Activated B cell treated with CpG ODN at 0.5 μM for 24 hours (primary cell): ENCODE measurements at regions not wholly inside any gene's neighbourhood (a gene's known extent, or its start where the extent isn't known, plus 50 kb on each side); places are given as distances from the start of the nearest gene placed in this dataset.

Source experiments
- ATAC-seq: fragments of 200-7000 bp; cut with Tn5 transposase; one replicate; pipeline ENCODE4 v1.10.0; 2021; ENCODE audit warnings: low read depth, mild to moderate bottlenecking, moderate library complexity
- CTCF ChIA-PET: fragments of 350-600 bp; sonication (Branson Sonifier 250); formaldehyde crosslinking; loops from one replicate; lab custom pipeline; 2021; ENCODE audit warnings: antibody characterized with exemption; lab: Charles Lee
- POLR2A ChIA-PET: fragments of 350-600 bp; sonication (Branson Sonifier 250); formaldehyde crosslinking; loops from one replicate; lab custom pipeline; 2021; ENCODE audit warnings: antibody characterized with exemption; lab: Charles Lee
- DNase-seq: peaks from one replicate; pipeline ENCODE4 v3.0.0; 2022
- H3K27ac Mint-ChIP-seq: one replicate; pipeline ENCODE4 v1.8.0; 2020; ENCODE audit warnings: mixed read lengths
- H3K27me3 Mint-ChIP-seq: one replicate; pipeline ENCODE4 v1.8.0; 2021; ENCODE audit warnings: mixed read lengths
- H3K36me3 Mint-ChIP-seq: one replicate; pipeline ENCODE4 v1.8.0; 2021; ENCODE audit warnings: low read depth, mixed read lengths
- H3K4me1 Mint-ChIP-seq: one replicate; pipeline ENCODE4 v1.8.0; 2021; ENCODE audit warnings: mixed read lengths
- H3K4me3 Mint-ChIP-seq: one replicate; pipeline ENCODE4 v1.8.0; 2020; ENCODE audit warnings: mild to moderate bottlenecking, mixed read lengths
- H3K9me3 Mint-ChIP-seq: one replicate; pipeline ENCODE4 v1.8.0; 2020; ENCODE audit warnings: mixed read lengths
- CTCF ChIP-seq: fragments of 200-600 bp; IDR thresholded peaks from one replicate; pipeline ENCODE4 v1.8.0; 2022; ENCODE audit warnings: antibody characterized with exemption, mild to moderate bottlenecking
- intact Hi-C: fragments of 100-400 bp; cut with micrococcal nuclease; formaldehyde crosslinking; loops from one replicate; pipeline ENCODE4 v1.15.1; 2024

GRCh38 chr13:59326717-59327116, 837.0 kb downstream of the DIAPH3 start:
- POLR2A ChIA-PET = no interaction called here
- H3K4me1 Mint-ChIP-seq = no peaks in the 10 kb centered on the region
- ATAC-seq (no peak), DNase-seq (no peak)
- no peaks in the 10 kb centered on the region for H3K9me3 Mint-ChIP-seq
- no peaks in the 10 kb centered on the region for H3K27me3 Mint-ChIP-seq
- TF ChIP-seq CTCF = no peak
- H3K27ac Mint-ChIP-seq = no peak overlapping the region
- intact Hi-C loops = no loop called here
- no peaks in the 10 kb centered on the region for H3K36me3 Mint-ChIP-seq
- H3K4me3 Mint-ChIP-seq = no peak overlapping the region
- CTCF ChIA-PET = no interaction called here

GRCh38 chr13:59330764-59331163, 833.0 kb downstream of the DIAPH3 start:
- CTCF ChIA-PET = no interaction called here
- no peak for TF ChIP-seq CTCF
- POLR2A ChIA-PET = no interaction called here
- H3K4me3 Mint-ChIP-seq = no peak overlapping the region
- H3K36me3 Mint-ChIP-seq = no peaks in the 10 kb centered on the region
- no peaks in the 10 kb centered on the region for H3K9me3 Mint-ChIP-seq
- no peaks in the 10 kb centered on the region for H3K27me3 Mint-ChIP-seq
- H3K27ac Mint-ChIP-seq = no peak overlapping the region
- ATAC-seq (no peak), DNase-seq (no peak)
- H3K4me1 Mint-ChIP-seq = no peaks in the 10 kb centered on the region
- intact Hi-C loops = no loop called here

GRCh38 chr13:59332966-59333365, 830.8 kb downstream of the DIAPH3 start:
- Mint-ChIP-seq H3K4me1 (no peaks in the 10 kb centered on the region), H3K27ac (no peak overlapping the region)
- intact Hi-C loops = no loop called here

GRCh38 chr13:59337070-59337469, 826.7 kb downstream of the DIAPH3 start:
- Mint-ChIP-seq H3K27me3 (no peaks in the 10 kb centered on the region), H3K27ac (no peak overlapping the region), H3K4me3 (no peak overlapping the region), H3K36me3 (no peaks in the 10 kb centered on the region), H3K4me1 (no peaks in the 10 kb centered on the region), H3K9me3 (no peaks in the 10 kb centered on the region)
- ATAC-seq (no peak), DNase-seq (no peak)
- no peak for TF ChIP-seq CTCF
- intact Hi-C loops = no loop called here
- ChIA-PET CTCF (no interaction called here), POLR2A (no interaction called here)

More at GRCh38 chr13:59332966-59333365, 830.8 kb downstream of the DIAPH3 start:
- Mint-ChIP-seq H3K36me3 (no peaks in the 10 kb centered on the region), H3K9me3 (no peaks in the 10 kb centered on the region), H3K27me3 (no peaks in the 10 kb centered on the region), H3K4me3 (no peak overlapping the region)
- TF ChIP-seq CTCF = no peak
- POLR2A ChIA-PET = no interaction called here
- CTCF ChIA-PET = no interaction called here
- no peak for DNase-seq
- ATAC-seq = no peak

GRCh38 chr13:59340151-59340550, 823.6 kb downstream of the DIAPH3 start:
- no peak for DNase-seq
- intact Hi-C loops = no loop called here
- H3K9me3 Mint-ChIP-seq = no peaks in the 10 kb centered on the region
- no peak overlapping the region for H3K27ac Mint-ChIP-seq
- no peak overlapping the region for H3K4me3 Mint-ChIP-seq
- no peaks in the 10 kb centered on the region for H3K27me3 Mint-ChIP-seq
- POLR2A ChIA-PET = no interaction called here
- CTCF ChIA-PET = no interaction called here
- no peaks in the 10 kb centered on the region for H3K36me3 Mint-ChIP-seq
- H3K4me1 Mint-ChIP-seq = no peaks in the 10 kb centered on the region
- TF ChIP-seq CTCF = no peak
- no peak for ATAC-seq
